ENCODE measurements at regions not wholly inside any gene's neighbourhood (a gene's known extent, or its start where the extent isn't known, plus 50 kb on each side); places are given as distances from the start of the nearest gene placed in this dataset.

- H3K79me2 ChIP-seq (ENCODE audit: control insufficient read depth, insufficient read depth, low read length): no peaks in the 10 kb centered on the region
- no peaks in the 10 kb centered on the region for H3K9me3 ChIP-seq (ENCODE audit: control insufficient read depth, insufficient read depth, low read depth, low read length)
- H3K4me1 ChIP-seq (ENCODE audit: control insufficient read depth, extremely low read depth, insufficient read depth, low read length): no peaks in the 10 kb centered on the region
- H3K36me3 ChIP-seq (ENCODE audit: control insufficient read depth, insufficient read depth, low read length): no peaks in the 10 kb centered on the region
- TF ChIP-seq, protein P1, sequence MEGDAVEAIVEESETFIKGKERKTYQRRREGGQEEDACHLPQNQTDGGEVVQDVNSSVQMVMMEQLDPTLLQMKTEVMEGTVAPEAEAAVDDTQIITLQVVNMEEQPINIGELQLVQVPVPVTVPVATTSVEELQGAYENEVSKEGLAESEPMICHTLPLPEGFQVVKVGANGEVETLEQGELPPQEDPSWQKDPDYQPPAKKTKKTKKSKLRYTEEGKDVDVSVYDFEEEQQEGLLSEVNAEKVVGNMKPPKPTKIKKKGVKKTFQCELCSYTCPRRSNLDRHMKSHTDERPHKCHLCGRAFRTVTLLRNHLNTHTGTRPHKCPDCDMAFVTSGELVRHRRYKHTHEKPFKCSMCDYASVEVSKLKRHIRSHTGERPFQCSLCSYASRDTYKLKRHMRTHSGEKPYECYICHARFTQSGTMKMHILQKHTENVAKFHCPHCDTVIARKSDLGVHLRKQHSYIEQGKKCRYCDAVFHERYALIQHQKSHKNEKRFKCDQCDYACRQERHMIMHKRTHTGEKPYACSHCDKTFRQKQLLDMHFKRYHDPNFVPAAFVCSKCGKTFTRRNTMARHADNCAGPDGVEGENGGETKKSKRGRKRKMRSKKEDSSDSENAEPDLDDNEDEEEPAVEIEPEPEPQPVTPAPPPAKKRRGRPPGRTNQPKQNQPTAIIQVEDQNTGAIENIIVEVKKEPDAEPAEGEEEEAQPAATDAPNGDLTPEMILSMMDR (conservative IDR thresholded peaks at IDR 0.05 in 1 of 2, IDR thresholded peaks at IDR 0.05 in 1 of 2; ENCODE audit: low read depth in 1 of 2, low read length in 2 of 2): no peak
- TF ChIP-seq EZH2 (IDR thresholded peaks at IDR 0.05; ENCODE audit: low read length, missing control alignments): no peak
- no peak for DNase-seq (ENCODE audit: low read depth in 2 of 2)
- no peak overlapping the region for H3K9ac ChIP-seq (ENCODE audit: insufficient read depth, low read length)
- H3K4me2 ChIP-seq (ENCODE audit: extremely low read depth, insufficient read depth, low read length): no peak overlapping the region
- no peak overlapping the region for H3K4me3 ChIP-seq (replicated peaks in 1 of 4; ENCODE audit: control extremely low read depth in 1 of 4, insufficient read depth in 1 of 4, low read depth in 3 of 4, low read length in 4 of 4)
- no peaks in the 10 kb centered on the region for H3K27me3 ChIP-seq (ENCODE audit: control insufficient read depth, insufficient read depth, low read length)
- no peak overlapping the region for H3K27ac ChIP-seq (ENCODE audit: insufficient read depth, low read length)
- H4K20me1 ChIP-seq (ENCODE audit: control insufficient read depth, extremely low read depth, insufficient read depth, low read length): no peaks in the 10 kb centered on the region
- no peak overlapping the region for H2AFZ ChIP-seq (ENCODE audit: low read length)
Measured at GRCh38 chr3:102063572-102063971, 214.3 kb downstream of the NFKBIZ start.

GRCh38 chr3:102066470-102066869 lies 217.2 kb downstream of the NFKBIZ start:
- Histone ChIP-seq H4K20me1 (ENCODE audit: control insufficient read depth, extremely low read depth, insufficient read depth, low read length) (no peaks in the 10 kb centered on the region), H3K79me2 (ENCODE audit: control insufficient read depth, insufficient read depth, low read length) (no peaks in the 10 kb centered on the region), H3K27ac (ENCODE audit: insufficient read depth, low read length) (no peak overlapping the region), H3K9ac (ENCODE audit: insufficient read depth, low read length) (no peak overlapping the region), H3K36me3 (ENCODE audit: control insufficient read depth, insufficient read depth, low read length) (no peaks in the 10 kb centered on the region), H3K4me2 (ENCODE audit: extremely low read depth, insufficient read depth, low read length) (no peak overlapping the region), H3K27me3 (ENCODE audit: control insufficient read depth, insufficient read depth, low read length) (no peaks in the 10 kb centered on the region), H3K9me3 (ENCODE audit: control insufficient read depth, insufficient read depth, low read depth, low read length) (no peaks in the 10 kb centered on the region), H3K4me1 (ENCODE audit: control insufficient read depth, extremely low read depth, insufficient read depth, low read length) (no peaks in the 10 kb centered on the region), H3K4me3 (replicated peaks in 1 of 4; ENCODE audit: control extremely low read depth in 1 of 4, insufficient read depth in 1 of 4, low read depth in 3 of 4, low read length in 4 of 4) (no peak overlapping the region), H2AFZ (ENCODE audit: low read length) (no peak overlapping the region)
- TF ChIP-seq, protein P1 (conservative IDR thresholded peaks at IDR 0.05 in 1 of 2, IDR thresholded peaks at IDR 0.05 in 1 of 2; ENCODE audit: low read depth in 1 of 2, low read length in 2 of 2): no peak
- TF ChIP-seq EZH2 (IDR thresholded peaks at IDR 0.05; ENCODE audit: low read length, missing control alignments): no peak
- DNase-seq (ENCODE audit: low read depth in 2 of 2): no peak

GRCh38 chr3:102068327-102068726 lies 219.0 kb downstream of the NFKBIZ start:
- Histone ChIP-seq H3K9me3 (ENCODE audit: control insufficient read depth, insufficient read depth, low read depth, low read length) (no peaks in the 10 kb centered on the region), H3K27ac (ENCODE audit: insufficient read depth, low read length) (no peak overlapping the region), H3K9ac (ENCODE audit: insufficient read depth, low read length) (no peak overlapping the region), H3K27me3 (ENCODE audit: control insufficient read depth, insufficient read depth, low read length) (no peaks in the 10 kb centered on the region), H3K36me3 (ENCODE audit: control insufficient read depth, insufficient read depth, low read length) (no peaks in the 10 kb centered on the region), H3K4me1 (ENCODE audit: control insufficient read depth, extremely low read depth, insufficient read depth, low read length) (no peaks in the 10 kb centered on the region), H2AFZ (ENCODE audit: low read length) (no peak overlapping the region), H3K79me2 (ENCODE audit: control insufficient read depth, insufficient read depth, low read length) (no peaks in the 10 kb centered on the region), H4K20me1 (ENCODE audit: control insufficient read depth, extremely low read depth, insufficient read depth, low read length) (no peaks in the 10 kb centered on the region), H3K4me2 (ENCODE audit: extremely low read depth, insufficient read depth, low read length) (no peak overlapping the region), H3K4me3 (replicated peaks in 1 of 4; ENCODE audit: control extremely low read depth in 1 of 4, insufficient read depth in 1 of 4, low read depth in 3 of 4, low read length in 4 of 4) (no peak overlapping the region)
- peak in 1 of 2 donors; percentile 7 for DNase-seq (ENCODE audit: low read depth in 2 of 2)
- TF ChIP-seq, protein P1 (conservative IDR thresholded peaks at IDR 0.05 in 1 of 2, IDR thresholded peaks at IDR 0.05 in 1 of 2; ENCODE audit: low read depth in 1 of 2, low read length in 2 of 2): no peak
- no peak for TF ChIP-seq EZH2 (IDR thresholded peaks at IDR 0.05; ENCODE audit: low read length, missing control alignments)

Data from fibroblast of lung (primary cell).